MM.1S (cell line): ENCODE measurements at regions not wholly inside any gene's neighbourhood (a gene's known extent, or its start where the extent isn't known, plus 50 kb on each side); places are given as distances from the start of the nearest gene placed in this dataset.

ENCODE experiments used
- DNase-seq: peaks from one replicate; pipeline ENCODE4 v3.0.0-alpha.2; 2015
- H2AFZ ChIP-seq: fragments of 300-600 bp; sonication (generic); 2 replicates; pipeline ENCODE4 v1.6.0; 2016; ENCODE audit warnings: antibody characterized with exemption, low read length
- H3F3A ChIP-seq: fragments of 300-600 bp; sonication (generic); 2 replicates; pipeline ENCODE4 v1.6.1; 2016; ENCODE audit warnings: mild to moderate bottlenecking, antibody characterized with exemption, low read length, moderate library complexity, mixed read lengths; ENCODE audit not compliant: insufficient read depth
- H3K27ac ChIP-seq: fragments of 300-600 bp; sonication (generic); 2 replicates; pipeline ENCODE4 v1.5.1; 2016; ENCODE audit warnings: mild to moderate bottlenecking, low read length
- H3K27me3 ChIP-seq: fragments of 300-600 bp; sonication (generic); replicated peaks from 2 replicates; pipeline ENCODE4 v1.6.0; 2016; ENCODE audit warnings: low read length; ENCODE audit not compliant: insufficient read depth
- H3K36me3 ChIP-seq: fragments of 300-600 bp; sonication (generic); replicated peaks from 2 replicates; pipeline ENCODE4 v1.6.1; 2016; ENCODE audit warnings: mild to moderate bottlenecking, low read length, mixed read lengths; ENCODE audit not compliant: insufficient read depth
- H3K4me1 ChIP-seq: fragments of 300-600 bp; sonication (generic); 2 replicates; pipeline ENCODE4 v1.6.1; 2016; ENCODE audit warnings: low read length, mixed read lengths
- H3K4me2 ChIP-seq: fragments of 300-600 bp; sonication (generic); 2 replicates; pipeline ENCODE4 v1.6.0; 2016; ENCODE audit warnings: low read depth, low read length
- H3K4me3 ChIP-seq: fragments of 300-600 bp; sonication (generic); 2 replicates; pipeline ENCODE4 v1.5.1; 2016; ENCODE audit warnings: low read length, mixed read lengths
- H3K79me2 ChIP-seq: fragments of 300-600 bp; sonication (generic); 2 replicates; pipeline ENCODE4 v1.6.1; 2016; ENCODE audit warnings: mixed run types, low read length, mixed read lengths
- H3K9ac ChIP-seq: fragments of 300-600 bp; sonication (generic); 2 replicates; pipeline ENCODE4 v1.6.1; 2016; ENCODE audit warnings: low read length, mixed read lengths
- H3K9me2 ChIP-seq: fragments of 300-600 bp; sonication (generic); replicated peaks from 2 replicates; pipeline ENCODE4 v1.6.1; 2016; ENCODE audit warnings: mild to moderate bottlenecking, low read length, mixed read lengths; ENCODE audit not compliant: insufficient read depth
- H3K9me3 ChIP-seq: fragments of 300-600 bp; sonication (generic); replicated peaks from 2 replicates; pipeline ENCODE4 v1.6.1; 2016; ENCODE audit warnings: mild to moderate bottlenecking, low read length, mixed read lengths; ENCODE audit not compliant: insufficient read depth
- H4K20me1 ChIP-seq: fragments of 300-600 bp; sonication (generic); 2 replicates; pipeline ENCODE4 v1.6.1; 2016; ENCODE audit warnings: mild to moderate bottlenecking, low read length, moderate library complexity, mixed read lengths; ENCODE audit not compliant: insufficient read depth
- EZH2 ChIP-seq: fragments of 300-600 bp; sonication (generic); optimal IDR thresholded peaks from 2 replicates; pipeline ENCODE3; 2017; ENCODE audit warnings: low read depth, mild to moderate bottlenecking, antibody characterized with exemption, low read length, mixed read lengths
- EZH2phosphoT487 ChIP-seq: fragments of 300-600 bp; sonication (generic); IDR thresholded peaks from 2 replicates; pipeline ENCODE4 v1.6.1; 2018; ENCODE audit warnings: antibody characterized with exemption, low read length
- TF ChIP-seq, protein P1 (sequence below): fragments of 300-600 bp; sonication (generic); IDR thresholded peaks from 2 replicates; pipeline ENCODE4 v1.5.1; 2016; ENCODE audit warnings: antibody characterized with exemption, low read length, mixed read lengths

DNA sequence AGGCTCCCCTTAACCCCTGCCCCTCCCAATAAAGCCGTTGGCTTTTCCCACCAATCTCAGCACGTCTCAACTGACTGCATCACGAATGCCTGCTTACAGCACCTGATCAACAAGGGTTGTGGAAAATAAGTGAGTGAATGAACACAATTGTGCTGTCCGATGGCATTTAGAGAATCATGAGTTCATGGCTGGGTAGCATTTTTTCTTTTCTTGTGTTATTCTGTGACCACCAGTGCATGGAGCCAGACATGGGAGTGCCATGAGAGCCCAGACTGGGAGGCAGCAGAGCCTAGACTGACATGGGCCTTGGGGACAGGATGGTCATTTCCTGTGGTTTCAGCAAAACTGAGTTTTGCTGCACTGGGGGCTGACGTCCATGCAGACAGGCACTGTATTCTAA is 254.1 kb upstream of the IGFBP3 start:
- Histone ChIP-seq H3K9me2 (no peaks in the 10 kb centered on the region), H3K4me2 (no peak overlapping the region), H3K27me3 (no peaks in the 10 kb centered on the region), H4K20me1 (no peaks in the 10 kb centered on the region), H3F3A (no peaks in the 10 kb centered on the region), H3K36me3 (no peaks in the 10 kb centered on the region), H3K4me3 (no peak overlapping the region), H3K9ac (no peak overlapping the region), H2AFZ (no peak overlapping the region), H3K9me3 (no peaks in the 10 kb centered on the region), H3K79me2 (no peaks in the 10 kb centered on the region), H3K4me1 (no peaks in the 10 kb centered on the region), H3K27ac (no peak overlapping the region)
- no peak for DNase-seq
- TF ChIP-seq, protein P1, sequence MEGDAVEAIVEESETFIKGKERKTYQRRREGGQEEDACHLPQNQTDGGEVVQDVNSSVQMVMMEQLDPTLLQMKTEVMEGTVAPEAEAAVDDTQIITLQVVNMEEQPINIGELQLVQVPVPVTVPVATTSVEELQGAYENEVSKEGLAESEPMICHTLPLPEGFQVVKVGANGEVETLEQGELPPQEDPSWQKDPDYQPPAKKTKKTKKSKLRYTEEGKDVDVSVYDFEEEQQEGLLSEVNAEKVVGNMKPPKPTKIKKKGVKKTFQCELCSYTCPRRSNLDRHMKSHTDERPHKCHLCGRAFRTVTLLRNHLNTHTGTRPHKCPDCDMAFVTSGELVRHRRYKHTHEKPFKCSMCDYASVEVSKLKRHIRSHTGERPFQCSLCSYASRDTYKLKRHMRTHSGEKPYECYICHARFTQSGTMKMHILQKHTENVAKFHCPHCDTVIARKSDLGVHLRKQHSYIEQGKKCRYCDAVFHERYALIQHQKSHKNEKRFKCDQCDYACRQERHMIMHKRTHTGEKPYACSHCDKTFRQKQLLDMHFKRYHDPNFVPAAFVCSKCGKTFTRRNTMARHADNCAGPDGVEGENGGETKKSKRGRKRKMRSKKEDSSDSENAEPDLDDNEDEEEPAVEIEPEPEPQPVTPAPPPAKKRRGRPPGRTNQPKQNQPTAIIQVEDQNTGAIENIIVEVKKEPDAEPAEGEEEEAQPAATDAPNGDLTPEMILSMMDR, result no peak
- no peak for TF ChIP-seq EZH2phosphoT487
- no peak for TF ChIP-seq EZH2

DNA sequence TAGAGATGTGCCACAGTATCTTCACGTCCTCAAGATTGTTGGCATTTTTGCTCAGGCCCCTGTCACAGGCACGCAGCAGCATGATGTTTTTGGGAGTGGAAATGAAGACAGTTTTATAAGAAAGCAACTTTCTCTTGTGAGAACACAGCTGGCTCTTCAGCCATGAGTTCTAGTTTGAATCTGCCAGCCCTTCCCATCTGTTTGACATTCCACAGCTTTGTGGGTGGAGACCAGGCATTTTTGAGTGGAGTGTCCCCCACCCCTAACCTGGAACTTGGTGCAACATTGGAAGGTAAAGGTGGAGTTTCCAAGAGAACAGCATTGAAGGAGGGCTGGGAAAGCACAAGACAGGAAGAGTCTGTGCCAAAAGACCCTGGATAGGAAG is 253.1 kb upstream of the IGFBP3 start:
- Histone ChIP-seq H3F3A (no peaks in the 10 kb centered on the region), H3K36me3 (no peaks in the 10 kb centered on the region), H4K20me1 (no peaks in the 10 kb centered on the region), H3K4me3 (no peak overlapping the region), H3K4me1 (no peaks in the 10 kb centered on the region), H3K9ac (no peak overlapping the region), H3K79me2 (no peaks in the 10 kb centered on the region), H3K4me2 (no peak overlapping the region), H3K27ac (no peak overlapping the region), H3K27me3 (no peaks in the 10 kb centered on the region), H3K9me2 (no peaks in the 10 kb centered on the region), H3K9me3 (no peaks in the 10 kb centered on the region), H2AFZ (no peak overlapping the region)
- TF ChIP-seq EZH2phosphoT487, result no peak
- TF ChIP-seq, protein P1, result no peak
- TF ChIP-seq EZH2, result no peak
- DNase-seq, result no peak

DNA sequence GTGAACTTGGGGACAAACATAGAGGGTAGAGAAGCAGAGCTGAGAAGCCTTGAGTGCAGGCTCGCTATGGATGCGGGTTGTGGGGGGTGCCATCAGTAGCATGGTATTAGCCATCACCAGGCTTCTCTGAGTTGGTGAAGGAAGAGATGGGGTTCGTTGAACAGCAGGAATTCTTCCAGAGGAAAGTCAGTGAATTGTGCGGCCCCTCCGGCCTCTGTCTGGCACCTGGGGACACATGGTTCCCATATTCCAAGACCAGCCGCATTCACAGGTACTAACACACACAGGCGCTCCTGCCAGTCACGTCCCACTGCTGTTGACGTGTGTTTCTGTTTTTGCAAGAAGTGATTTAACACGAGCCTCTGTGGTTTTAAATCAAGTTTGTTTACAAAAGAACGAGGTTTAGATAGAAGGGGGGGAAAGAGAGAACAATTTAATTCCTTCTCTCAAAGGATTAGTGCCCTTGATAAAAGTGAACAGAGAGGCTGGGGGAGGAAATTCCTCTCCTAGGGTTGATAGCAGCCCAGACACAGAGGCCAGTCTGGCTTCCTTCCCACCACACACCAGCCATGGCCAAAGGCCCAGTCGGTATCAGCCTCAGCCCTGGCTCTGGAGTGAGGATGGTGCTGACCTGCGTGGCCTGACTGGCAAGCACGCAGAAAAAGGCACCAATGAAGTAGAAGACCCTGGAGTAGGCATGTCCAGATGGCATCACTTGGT is 252.6 kb upstream of the IGFBP3 start:
- Histone ChIP-seq H3K4me3 (no peak overlapping the region), H3K79me2 (no peaks in the 10 kb centered on the region), H3K4me1 (no peaks in the 10 kb centered on the region), H4K20me1 (no peaks in the 10 kb centered on the region), H3F3A (no peaks in the 10 kb centered on the region), H3K36me3 (no peaks in the 10 kb centered on the region), H3K4me2 (no peak overlapping the region), H3K9ac (no peak overlapping the region), H3K9me2 (no peaks in the 10 kb centered on the region), H2AFZ (no peak overlapping the region), H3K9me3 (no peaks in the 10 kb centered on the region), H3K27me3 (no peaks in the 10 kb centered on the region), H3K27ac (no peak overlapping the region)
- DNase-seq, result no peak
- TF ChIP-seq EZH2 (no peak), EZH2phosphoT487 (no peak)
- TF ChIP-seq, protein P1, result no peak
